Trophoblast cell (in vitro differentiated cells and primary cell): ENCODE measurements at regions not wholly inside any gene's neighbourhood (a gene's known extent, or its start where the extent isn't known, plus 50 kb on each side); places are given as distances from the start of the nearest gene placed in this dataset.

ENCODE experiments used
- DNase-seq, 2 donors: peaks; one replicate each; pipeline ENCODE4 v3.0.0-alpha.2; 2016
- H2AFZ ChIP-seq: 2 replicates; pipeline ENCODE4 v1.6.1; 2013; ENCODE audit warnings: low read length, moderate library complexity, mild to moderate bottlenecking; ENCODE audit not compliant: insufficient read depth, poor library complexity
- H2AK5ac ChIP-seq: 2 replicates; pipeline ENCODE4 v1.6.1; 2013; ENCODE audit warnings: mild to moderate bottlenecking, low read length
- H2BK120ac ChIP-seq: 2 replicates; pipeline ENCODE4 v1.6.1; 2013; ENCODE audit warnings: low read length, mild to moderate bottlenecking, moderate library complexity; ENCODE audit not compliant: insufficient read depth, poor library complexity
- H2BK12ac ChIP-seq: 2 replicates; pipeline ENCODE4 v1.6.1; 2013; ENCODE audit warnings: mild to moderate bottlenecking, low read length, moderate library complexity
- H2BK5ac ChIP-seq: 2 replicates; pipeline ENCODE4 v1.6.1; 2013; ENCODE audit warnings: low read length, low read depth, moderate library complexity, mild to moderate bottlenecking; ENCODE audit not compliant: poor library complexity
- H3K14ac ChIP-seq: 2 replicates; pipeline ENCODE4 v1.6.1; 2013; ENCODE audit warnings: mild to moderate bottlenecking, low read length
- H3K18ac ChIP-seq: 2 replicates; pipeline ENCODE4 v1.6.1; 2013; ENCODE audit warnings: mild to moderate bottlenecking, low read length
- H3K23ac ChIP-seq: 2 replicates; pipeline ENCODE4 v1.6.1; 2013; ENCODE audit warnings: low read length
- H3K27ac ChIP-seq: 2 replicates; pipeline ENCODE4 v1.5.1; 2013; ENCODE audit warnings: low read depth, mild to moderate bottlenecking, inconsistent platforms, low read length, moderate library complexity
- H3K27me3 ChIP-seq: 2 replicates; pipeline ENCODE4 v1.6.1; 2013; ENCODE audit warnings: inconsistent platforms, mild to moderate bottlenecking, low read length, moderate library complexity; ENCODE audit not compliant: insufficient read depth
- H3K36me3 ChIP-seq, 2 experiments: 1 replicate in 1 of 2; 2 replicates in 1 of 2; pipeline ENCODE4 v1.6.1; 2013; ENCODE audit warnings: low read length in 2 of 2, mild to moderate bottlenecking in 2 of 2, moderate library complexity in 1 of 2; ENCODE audit not compliant: insufficient read depth in 2 of 2, control insufficient read depth in 1 of 2
- H3K4ac ChIP-seq: 2 replicates; pipeline ENCODE4 v1.6.1; 2013; ENCODE audit warnings: low read depth, mild to moderate bottlenecking, low read length, moderate library complexity
- H3K4me1 ChIP-seq, 2 experiments: 1 replicate in 1 of 2; 2 replicates in 1 of 2; pipeline ENCODE4 v1.6.1; 2013; ENCODE audit warnings: low read length in 2 of 2, mild to moderate bottlenecking in 2 of 2, moderate library complexity in 1 of 2; ENCODE audit not compliant: insufficient read depth in 2 of 2, control insufficient read depth in 1 of 2
- H3K4me2 ChIP-seq: 2 replicates; pipeline ENCODE4 v1.6.1; 2013; ENCODE audit warnings: inconsistent platforms, mild to moderate bottlenecking, low read length, moderate library complexity
- H3K4me3 ChIP-seq: 2 replicates; pipeline ENCODE4 v1.5.1; 2013; ENCODE audit warnings: mild to moderate bottlenecking, low read depth, low read length, inconsistent platforms
- H3K79me1 ChIP-seq: one replicate; pipeline ENCODE4 v1.6.1; 2013; ENCODE audit warnings: low read length
- H3K79me2 ChIP-seq: 2 replicates; pipeline ENCODE4 v1.6.1; 2013; ENCODE audit warnings: low read length, mild to moderate bottlenecking; ENCODE audit not compliant: control insufficient read depth, insufficient read depth, poor library complexity
- H3K9ac ChIP-seq: 2 replicates; pipeline ENCODE4 v1.6.1; 2013; ENCODE audit warnings: mild to moderate bottlenecking, low read length
- H3K9me3 ChIP-seq: 2 replicates; pipeline ENCODE4 v1.6.1; 2013; ENCODE audit warnings: low read depth, mild to moderate bottlenecking, control low read depth, inconsistent platforms, low read length; ENCODE audit not compliant: insufficient read depth
- H4K12ac ChIP-seq: 2 replicates; pipeline ENCODE4 v1.6.1; 2013; ENCODE audit warnings: low read depth, mild to moderate bottlenecking, low read length, moderate library complexity
- H4K8ac ChIP-seq: 2 replicates; pipeline ENCODE4 v1.6.1; 2013; ENCODE audit warnings: low read depth, mild to moderate bottlenecking, low read length, moderate library complexity
- H4K91ac ChIP-seq: one replicate; pipeline ENCODE4 v1.6.1; 2013; ENCODE audit warnings: low read depth, mild to moderate bottlenecking, low read length, moderate library complexity
- WGBS: extraction: QIAGEN DNeasy Blood & Tissue Kit; methylation state at CpG from one replicate; pipeline ENCODE4 v1.1.7; 2013; ENCODE audit warnings: missing lambda C conversion rate; ENCODE audit not compliant: insufficient read length, insufficient coverage; ENCODE audit errors: extremely low coverage; 5-methylcytosine and 5-hydroxymethylcytosine counted together

DNA sequence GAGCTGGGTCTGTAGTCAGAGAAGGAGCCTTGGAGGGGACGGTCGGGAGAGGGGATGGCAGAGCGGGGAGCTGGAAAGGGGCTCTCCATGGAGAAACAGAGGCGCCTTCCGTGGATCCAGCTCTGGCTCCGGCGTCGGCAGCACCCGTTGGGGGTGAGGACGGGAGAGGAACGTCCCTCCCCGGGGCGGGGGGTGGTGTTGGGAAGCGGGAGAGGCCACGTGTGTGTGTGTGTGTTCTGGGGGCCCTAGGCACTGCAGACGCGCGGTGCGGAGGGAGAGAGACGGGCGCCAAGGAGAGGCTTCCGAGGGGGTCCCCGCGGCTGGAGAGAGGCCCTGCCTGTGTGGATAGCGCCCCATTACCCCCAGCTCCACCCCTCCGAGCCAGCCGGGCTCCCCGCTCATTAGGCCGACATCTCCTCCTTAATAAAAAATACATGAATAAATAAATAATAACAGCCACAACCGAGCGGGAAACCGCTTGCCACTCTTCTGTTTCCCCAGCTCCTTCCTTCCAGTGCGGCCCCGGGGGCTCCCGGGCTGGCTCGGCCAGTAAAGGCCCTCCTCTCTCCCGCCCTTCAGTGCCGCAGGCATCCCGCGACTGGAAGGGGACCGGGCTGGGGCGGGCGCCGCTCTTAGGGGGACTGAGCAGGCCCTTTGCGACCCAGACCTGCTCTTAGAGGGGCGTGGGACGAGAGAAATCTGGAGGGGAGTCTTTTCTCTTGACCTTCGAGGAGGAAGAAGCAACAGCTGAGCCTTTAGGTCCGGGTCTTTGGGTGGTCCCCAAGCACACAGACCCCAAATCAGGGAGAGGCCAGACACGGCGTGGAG is 71.3 kb upstream of the ARAP3 start:
- H3K4me1 ChIP-seq = no peaks in the 10 kb centered on the region
- no peak overlapping the region for H3K27ac ChIP-seq
- no peak overlapping the region for H3K4ac ChIP-seq
- no peaks in the 10 kb centered on the region for H3K36me3 ChIP-seq
- no peak overlapping the region for H2AFZ ChIP-seq
- no peaks in the 10 kb centered on the region for H3K79me2 ChIP-seq
- no peak overlapping the region for H2AK5ac ChIP-seq
- no peak overlapping the region for H2BK12ac ChIP-seq
- H3K23ac ChIP-seq = no peak overlapping the region
- peaks cover 14% of the 10 kb centered on the region for H3K27me3 ChIP-seq
- no CpG with 5 or more reads among the region's 51 CpGs for WGBS
- H2BK120ac ChIP-seq = no peak overlapping the region
- no peak for DNase-seq
- no peak overlapping the region for H3K9ac ChIP-seq
- H2BK5ac ChIP-seq = no peak overlapping the region
- no peak overlapping the region for H4K91ac ChIP-seq
- no peak overlapping the region for H3K4me2 ChIP-seq
- no peak overlapping the region for H3K14ac ChIP-seq
- no peak overlapping the region for H4K8ac ChIP-seq
- H3K18ac ChIP-seq = no peak overlapping the region
- no peak overlapping the region for H4K12ac ChIP-seq
- no peaks in the 10 kb centered on the region for H3K9me3 ChIP-seq
- no peak overlapping the region for H3K4me3 ChIP-seq
- H3K79me1 ChIP-seq = no peaks in the 10 kb centered on the region

DNA sequence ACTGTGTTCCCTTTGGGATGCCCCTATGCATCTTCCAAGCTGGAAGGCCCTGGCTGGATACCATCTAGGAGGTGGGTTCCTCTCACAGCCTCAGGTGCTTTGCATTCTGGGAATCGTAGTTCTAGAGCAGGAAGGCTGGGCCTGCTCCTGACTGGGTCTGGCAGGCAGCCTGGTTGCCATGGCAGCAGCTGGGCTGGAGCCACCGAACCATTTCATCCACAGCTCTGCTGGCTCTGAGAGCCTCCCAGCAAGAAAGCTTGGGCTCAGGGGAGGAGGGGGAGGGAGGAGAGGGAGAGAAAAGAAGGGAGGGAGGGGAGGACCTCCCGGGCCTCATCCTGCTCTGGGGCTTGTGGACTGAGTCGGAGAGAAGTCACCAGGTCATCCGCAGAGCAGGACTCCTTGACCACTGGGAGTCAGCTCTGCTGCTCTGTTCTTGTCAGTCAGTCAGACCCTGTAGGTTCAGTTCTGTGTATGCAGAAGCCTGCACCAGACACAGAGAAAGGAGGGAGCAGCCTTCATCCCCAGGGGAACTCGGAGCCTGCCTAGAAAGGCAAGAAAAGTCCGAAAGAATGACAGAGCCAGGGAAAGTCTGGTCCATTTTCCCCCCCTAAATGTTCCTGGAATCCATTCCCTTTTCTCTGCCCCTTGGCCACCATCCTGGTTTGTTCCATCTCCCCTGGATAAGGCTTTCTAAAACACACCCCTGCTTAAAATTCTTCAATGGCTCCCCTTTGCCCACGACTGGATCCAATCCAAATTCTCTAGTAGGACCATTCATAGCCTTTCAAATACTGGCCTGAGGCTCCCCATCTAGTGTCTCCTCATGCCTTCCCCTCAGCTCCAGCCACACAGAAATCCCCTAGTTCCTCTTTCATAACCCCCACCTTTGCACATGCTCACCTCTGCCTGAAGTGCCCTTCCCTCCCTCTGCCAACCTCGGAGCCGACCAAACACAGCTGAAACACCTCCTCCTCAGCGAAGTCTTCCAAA is 65.4 kb upstream of the ARAP3 start:
- Histone ChIP-seq H3K4me1 (no peaks in the 10 kb centered on the region), H4K91ac (no peak overlapping the region), H3K4me2 (no peak overlapping the region), H3K18ac (no peak overlapping the region), H2BK12ac (no peak overlapping the region), H3K27me3 (peaks cover 2% of the 10 kb centered on the region), H4K12ac (no peak overlapping the region), H3K79me1 (no peaks in the 10 kb centered on the region), H3K9me3 (no peaks in the 10 kb centered on the region), H3K27ac (no peak overlapping the region), H2BK5ac (no peak overlapping the region), H2AFZ (no peak overlapping the region), H3K36me3 (no peaks in the 10 kb centered on the region), H2AK5ac (no peak overlapping the region), H3K4me3 (no peak overlapping the region), H3K9ac (no peak overlapping the region), H2BK120ac (no peak overlapping the region), H4K8ac (no peak overlapping the region), H3K4ac (no peak overlapping the region), H3K23ac (no peak overlapping the region), H3K79me2 (no peaks in the 10 kb centered on the region), H3K14ac (no peak overlapping the region)
- WGBS = no CpG with 5 or more reads among the region's 11 CpGs
- DNase-seq = no peak

DNA sequence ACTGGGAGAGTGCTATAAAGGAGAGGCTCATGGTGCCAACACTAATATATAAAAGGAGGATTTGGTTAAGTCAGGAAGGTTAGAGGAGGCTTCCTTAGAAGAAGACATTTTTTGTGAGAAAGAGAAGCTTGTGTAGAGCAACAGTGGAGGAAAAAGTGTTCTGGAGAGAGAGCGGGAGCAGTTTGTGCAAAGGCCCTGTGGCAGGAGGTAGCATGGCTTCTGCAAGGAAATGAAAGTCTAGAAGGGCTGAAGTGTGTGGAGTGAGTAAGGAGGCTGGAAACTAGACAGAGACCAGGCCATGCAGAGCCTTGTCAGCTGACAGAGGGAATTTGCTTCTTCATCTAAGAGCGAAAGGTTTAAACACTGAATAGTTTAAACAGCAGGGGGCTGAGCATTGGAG is 64.4 kb upstream of the ARAP3 start:
- H4K91ac ChIP-seq = no peak overlapping the region
- no peak overlapping the region for H4K8ac ChIP-seq
- no peaks in the 10 kb centered on the region for H3K79me1 ChIP-seq
- no peaks in the 10 kb centered on the region for H3K27me3 ChIP-seq
- H2AFZ ChIP-seq = no peak overlapping the region
- H3K23ac ChIP-seq = no peak overlapping the region
- no peak overlapping the region for H4K12ac ChIP-seq
- H3K4ac ChIP-seq = no peak overlapping the region
- no peak overlapping the region for H2BK120ac ChIP-seq
- H3K27ac ChIP-seq = no peak overlapping the region
- no CpG with 5 or more reads among the region's 2 CpGs for WGBS
- H2BK12ac ChIP-seq = no peak overlapping the region
- no peaks in the 10 kb centered on the region for H3K9me3 ChIP-seq
- no peaks in the 10 kb centered on the region for H3K79me2 ChIP-seq
- no peaks in the 10 kb centered on the region for H3K36me3 ChIP-seq
- no peak overlapping the region for H3K9ac ChIP-seq
- H3K4me3 ChIP-seq = no peak overlapping the region
- H3K4me2 ChIP-seq = no peak overlapping the region
- H3K18ac ChIP-seq = no peak overlapping the region
- no peak overlapping the region for H2AK5ac ChIP-seq
- H3K4me1 ChIP-seq = no peaks in the 10 kb centered on the region
- no peak for DNase-seq
- no peak overlapping the region for H3K14ac ChIP-seq
- no peak overlapping the region for H2BK5ac ChIP-seq

DNA sequence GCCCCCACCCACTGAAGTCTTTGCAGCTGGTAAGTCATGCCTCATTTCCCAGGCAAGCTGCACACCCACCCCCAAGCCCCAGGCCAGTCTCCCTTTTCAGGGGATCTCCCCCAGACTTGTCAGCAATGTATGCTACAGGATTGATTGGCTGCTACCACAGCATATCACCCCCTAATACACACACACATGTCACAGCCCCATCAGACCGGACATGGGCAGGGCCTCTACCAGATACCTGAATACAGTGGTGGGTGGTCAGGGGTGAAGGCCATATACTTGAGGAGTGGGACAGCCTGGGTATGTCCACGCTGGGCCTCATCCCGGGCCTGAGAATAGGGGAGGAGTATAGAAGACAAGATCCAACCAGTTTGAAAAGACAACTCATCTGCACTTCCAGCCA is 63.4 kb upstream of the ARAP3 start:
- H3K4me1 ChIP-seq = no peaks in the 10 kb centered on the region
- no peaks in the 10 kb centered on the region for H3K79me2 ChIP-seq
- H3K4ac ChIP-seq = no peak overlapping the region
- no CpG with 5 or more reads among the region's 3 CpGs for WGBS
- H2BK12ac ChIP-seq = no peak overlapping the region
- H3K9me3 ChIP-seq = no peaks in the 10 kb centered on the region
- no peak overlapping the region for H2BK120ac ChIP-seq
- no peak overlapping the region for H3K9ac ChIP-seq
- no peak overlapping the region for H4K12ac ChIP-seq
- no peaks in the 10 kb centered on the region for H3K79me1 ChIP-seq
- H3K27ac ChIP-seq = no peak overlapping the region
- H4K8ac ChIP-seq = no peak overlapping the region
- H3K27me3 ChIP-seq = no peaks in the 10 kb centered on the region
- no peak overlapping the region for H3K4me2 ChIP-seq
- no peak overlapping the region for H3K4me3 ChIP-seq
- H2BK5ac ChIP-seq = no peak overlapping the region
- no peak overlapping the region for H3K18ac ChIP-seq
- H2AFZ ChIP-seq = no peak overlapping the region
- H3K14ac ChIP-seq = no peak overlapping the region
- no peak for DNase-seq
- H3K23ac ChIP-seq = no peak overlapping the region
- no peak overlapping the region for H2AK5ac ChIP-seq
- H3K36me3 ChIP-seq = no peaks in the 10 kb centered on the region
- H4K91ac ChIP-seq = no peak overlapping the region
